Immature natural killer cell (primary cell): ENCODE measurements at regions not wholly inside any gene's neighbourhood (a gene's known extent, or its start where the extent isn't known, plus 50 kb on each side); places are given as distances from the start of the nearest gene placed in this dataset.
"Not testable (repeated sequence)": the region's sequence is repeated elsewhere in the genome, so short reads cannot be mapped to it uniquely, and the experiment has no call there.

Experiments used
- DNase-seq, 3 donors: peaks; one replicate each; pipeline ENCODE4 v3.0.0; 2022; ENCODE audit warnings: mixed read lengths in 1 of 3
- H3K27ac Mint-ChIP-seq, 6 donors: one replicate each; pipeline ENCODE4 v1.8.0; 2020; ENCODE audit warnings: mixed read lengths in 6 of 6, mild to moderate bottlenecking in 5 of 6, inconsistent platforms in 4 of 6, moderate library complexity in 3 of 6
- H3K27me3 Mint-ChIP-seq, 3 donors: one replicate each; pipeline ENCODE4 v1.8.0; 2020 to 2021; ENCODE audit warnings: low read depth in 3 of 3, mild to moderate bottlenecking in 3 of 3, mixed read lengths in 3 of 3, moderate library complexity in 3 of 3, inconsistent platforms in 1 of 3
- H3K36me3 Mint-ChIP-seq, 3 donors: one replicate each; pipeline ENCODE4 v1.8.0; 2020; ENCODE audit warnings: mixed read lengths in 3 of 3, inconsistent platforms in 2 of 3, mild to moderate bottlenecking in 2 of 3
- H3K4me1 Mint-ChIP-seq, 2 donors: one replicate each; pipeline ENCODE4 v1.8.0; 2020; ENCODE audit warnings: inconsistent platforms in 2 of 2, mild to moderate bottlenecking in 2 of 2, mixed read lengths in 2 of 2, moderate library complexity in 1 of 2
- H3K4me3 Mint-ChIP-seq, 5 donors: one replicate each; pipeline ENCODE4 v1.8.0; 2020; ENCODE audit warnings: mild to moderate bottlenecking in 5 of 5, mixed read lengths in 5 of 5, inconsistent platforms in 3 of 5, moderate library complexity in 3 of 5
- H3K9me3 Mint-ChIP-seq, 6 donors: one replicate each; pipeline ENCODE4 v1.8.0; 2020; ENCODE audit warnings: mild to moderate bottlenecking in 6 of 6, mixed read lengths in 6 of 6, inconsistent platforms in 4 of 6, moderate library complexity in 3 of 6

DNA sequence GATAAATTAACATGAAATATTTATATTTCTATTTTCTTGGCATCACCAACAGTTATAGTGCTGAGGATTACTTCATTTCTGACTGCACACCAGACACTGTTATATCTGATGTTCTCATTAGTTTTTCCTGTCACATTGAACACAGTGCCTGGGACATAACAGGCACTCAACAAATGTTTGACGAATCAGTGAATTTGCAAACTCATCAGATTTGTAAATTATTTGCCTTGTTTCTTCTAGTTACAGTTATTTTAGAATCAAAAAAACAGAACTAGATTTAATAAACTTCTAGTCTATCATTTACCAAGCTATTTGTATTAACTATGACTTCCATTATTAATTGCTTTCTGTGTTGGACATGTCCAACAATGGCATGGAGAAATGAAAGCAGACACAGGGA is 483.3 kb downstream of the KLHL13 start:
- no peaks in the 10 kb centered on the region for H3K36me3 Mint-ChIP-seq
- H3K27me3 Mint-ChIP-seq = peaks cover 0 to 4% (median 0%) of the 10 kb centered on the region in 3 donors
- peaks cover 0 to 2% (median 0%) of the 10 kb centered on the region in 6 donors for H3K9me3 Mint-ChIP-seq
- no peak for DNase-seq
- no peaks in the 10 kb centered on the region for H3K4me1 Mint-ChIP-seq
- no peak overlapping the region for H3K27ac Mint-ChIP-seq
- no peak overlapping the region for H3K4me3 Mint-ChIP-seq

DNA sequence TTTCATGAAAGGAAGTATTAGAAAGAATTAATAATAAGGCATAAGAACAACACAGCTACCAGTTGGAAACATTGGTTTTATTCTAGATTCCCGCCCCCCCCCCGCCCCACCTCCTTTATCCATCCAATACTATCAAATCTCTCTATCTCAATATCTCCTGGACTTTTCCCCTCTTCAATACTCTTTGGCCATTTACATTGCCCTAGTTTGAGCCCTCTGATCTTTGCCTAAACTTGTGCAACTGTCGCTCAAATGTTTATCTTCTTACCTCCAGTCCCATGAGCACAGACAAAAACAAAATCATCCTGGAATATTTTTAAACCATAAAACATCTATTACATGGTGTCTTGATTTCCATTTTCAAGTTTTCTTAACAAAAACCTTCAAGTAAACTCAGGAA is 488.2 kb downstream of the KLHL13 start:
- H3K9me3 Mint-ChIP-seq = no peaks in the 10 kb centered on the region
- H3K36me3 Mint-ChIP-seq = no peaks in the 10 kb centered on the region
- peaks cover 0 to 4% (median 1%) of the 10 kb centered on the region in 3 donors for H3K27me3 Mint-ChIP-seq
- DNase-seq = no peak
- no peaks in the 10 kb centered on the region for H3K4me1 Mint-ChIP-seq
- no peak overlapping the region for H3K4me3 Mint-ChIP-seq
- H3K27ac Mint-ChIP-seq = no peak overlapping the region

GRCh38 chrX:117610806-117611205 is 505.8 kb downstream of the KLHL13 start:
- no peak for DNase-seq
- no peak overlapping the region for H3K4me3 Mint-ChIP-seq
- H3K36me3 Mint-ChIP-seq = no peaks in the 10 kb centered on the region
- no peaks in the 10 kb centered on the region for H3K4me1 Mint-ChIP-seq
- peaks cover 0 to 5% (median 0%) of the 10 kb centered on the region in 3 donors for H3K27me3 Mint-ChIP-seq
- H3K9me3 Mint-ChIP-seq = peaks cover 0 to 10% (median 0%) of the 10 kb centered on the region in 6 donors
- H3K27ac Mint-ChIP-seq = no peak overlapping the region

DNA sequence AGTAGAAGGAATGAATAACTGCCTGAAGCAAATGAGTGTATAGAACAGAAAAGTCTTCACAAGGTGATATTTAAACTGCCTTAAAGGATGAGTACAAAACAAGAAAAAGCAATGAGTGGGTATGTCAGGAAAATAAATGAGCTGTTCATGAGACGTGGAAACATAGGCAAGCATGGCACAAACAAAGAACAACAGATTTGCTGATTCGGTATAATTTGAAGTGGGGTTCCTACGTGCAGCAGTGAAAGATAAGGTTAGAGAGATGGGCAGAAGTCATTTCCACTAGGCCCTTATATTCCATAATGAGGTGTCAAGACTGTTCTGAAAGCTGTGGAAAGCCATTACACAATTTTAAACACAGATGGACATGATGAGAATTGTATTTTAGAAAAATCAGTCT is 506.6 kb downstream of the KLHL13 start:
- H3K4me1 Mint-ChIP-seq = no peaks in the 10 kb centered on the region
- H3K4me3 Mint-ChIP-seq = no peak overlapping the region
- peaks cover 0 to 11% (median 0%) of the 10 kb centered on the region in 6 donors for H3K9me3 Mint-ChIP-seq
- H3K36me3 Mint-ChIP-seq = no peaks in the 10 kb centered on the region
- peaks cover 0 to 5% (median 0%) of the 10 kb centered on the region in 3 donors for H3K27me3 Mint-ChIP-seq
- H3K27ac Mint-ChIP-seq = no peak overlapping the region
- no peak for DNase-seq

DNA sequence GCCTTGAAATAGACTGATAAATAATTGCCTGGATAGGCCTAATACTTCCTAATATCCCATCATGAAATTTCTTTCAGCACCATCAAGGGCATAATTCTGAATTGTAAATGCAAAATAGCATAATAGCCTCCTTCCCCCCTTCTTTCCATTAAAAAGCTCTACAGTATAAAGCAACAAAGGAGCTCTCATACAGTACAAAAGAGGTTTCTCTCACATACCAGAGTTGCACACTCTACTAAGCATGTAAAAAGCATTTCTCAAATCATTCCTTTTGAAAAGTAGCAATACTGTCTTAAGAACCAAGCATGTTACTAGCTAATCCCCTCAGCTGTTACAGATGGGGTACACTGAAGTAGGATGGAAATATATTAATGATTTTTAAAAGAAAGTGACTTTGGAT is 509.0 kb downstream of the KLHL13 start:
- Mint-ChIP-seq H3K4me1 (no peaks in the 10 kb centered on the region), H3K27me3 (peaks cover 0 to 2% (median 0%) of the 10 kb centered on the region in 3 donors), H3K27ac (no peak overlapping the region), H3K36me3 (no peaks in the 10 kb centered on the region), H3K9me3 (peaks cover 0 to 24% (median 5%) of the 10 kb centered on the region in 6 donors), H3K4me3 (no peak overlapping the region)
- DNase-seq = no peak

GRCh38 chrX:117606101-117606500 is 510.5 kb downstream of the KLHL13 start:
- H3K36me3 Mint-ChIP-seq, H3K4me1 Mint-ChIP-seq, H3K4me3 Mint-ChIP-seq, DNase-seq, H3K27me3 Mint-ChIP-seq, H3K27ac Mint-ChIP-seq: not testable (repeated sequence)
- peaks cover 0 to 24% (median 7%) of the 10 kb centered on the region in 6 donors for H3K9me3 Mint-ChIP-seq

DNA sequence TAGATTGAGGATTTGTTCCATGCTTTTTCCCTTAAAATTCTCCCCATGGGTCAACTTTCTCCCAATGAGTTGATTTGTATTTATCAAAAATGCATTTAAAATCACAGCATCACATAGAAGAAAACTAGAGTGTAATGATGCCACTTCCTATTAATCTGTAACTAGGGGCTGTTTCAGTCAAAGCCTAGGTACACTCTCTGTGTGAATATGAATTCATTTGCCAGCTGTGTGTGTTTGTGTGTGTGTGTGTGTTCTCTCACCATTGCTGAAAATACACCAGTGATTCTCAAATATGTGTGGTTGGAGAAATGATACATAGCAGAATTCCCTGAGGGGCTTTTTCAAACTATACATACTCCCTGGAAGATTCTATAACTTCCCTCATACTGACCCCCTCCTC is 546.5 kb downstream of the KLHL13 start:
- no peak overlapping the region for H3K4me3 Mint-ChIP-seq
- no peaks in the 10 kb centered on the region for H3K4me1 Mint-ChIP-seq
- H3K27me3 Mint-ChIP-seq = peaks cover 0 to 6% (median 0%) of the 10 kb centered on the region in 3 donors
- no peak for DNase-seq
- H3K9me3 Mint-ChIP-seq = peaks cover 4 to 23% (median 9%) of the 10 kb centered on the region in 6 donors
- H3K27ac Mint-ChIP-seq = no peak overlapping the region
- no peaks in the 10 kb centered on the region for H3K36me3 Mint-ChIP-seq

GRCh38 chrX:117568238-117568637 is 548.4 kb downstream of the KLHL13 start:
- Mint-ChIP-seq H3K27ac (no peak overlapping the region), H3K9me3 (peaks cover 11 to 32% (median 18%) of the 10 kb centered on the region in 6 donors), H3K27me3 (peaks cover 0 to 6% (median 0%) of the 10 kb centered on the region in 3 donors), H3K36me3 (no peaks in the 10 kb centered on the region), H3K4me1 (no peaks in the 10 kb centered on the region), H3K4me3 (no peak overlapping the region)
- no peak for DNase-seq

DNA sequence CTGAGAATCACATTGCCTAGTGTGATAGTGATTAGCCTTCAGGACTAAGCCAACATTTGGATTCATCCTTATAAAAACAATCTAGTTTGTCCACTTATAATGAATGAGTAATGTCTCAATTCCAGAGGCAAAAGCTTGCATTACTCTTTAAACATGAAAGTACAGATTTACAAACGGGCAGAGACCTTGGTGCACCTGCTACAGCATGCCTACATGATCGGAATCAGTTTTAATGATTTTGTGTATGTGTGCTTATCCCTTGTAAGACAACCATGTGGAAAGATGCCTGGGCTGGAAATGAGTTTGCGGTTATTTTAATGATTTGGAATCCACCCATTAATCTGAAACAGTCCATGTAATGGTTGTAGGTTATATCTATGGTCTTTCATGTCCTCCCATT is 572.7 kb downstream of the KLHL13 start:
- peaks cover 0 to 2% (median 0%) of the 10 kb centered on the region in 3 donors for H3K27me3 Mint-ChIP-seq
- H3K4me3 Mint-ChIP-seq = no peak overlapping the region
- no peak overlapping the region for H3K27ac Mint-ChIP-seq
- H3K36me3 Mint-ChIP-seq = no peaks in the 10 kb centered on the region
- no peak for DNase-seq
- peaks cover 0 to 6% (median 0%) of the 10 kb centered on the region in 6 donors for H3K9me3 Mint-ChIP-seq
- H3K4me1 Mint-ChIP-seq = no peaks in the 10 kb centered on the region

GRCh38 chrX:117539090-117539418 is 577.6 kb downstream of the KLHL13 start:
- Mint-ChIP-seq H3K27ac (no peak overlapping the region), H3K27me3 (peaks cover 0 to 2% (median 2%) of the 10 kb centered on the region in 3 donors), H3K9me3 (peaks cover 0 to 1% (median 0%) of the 10 kb centered on the region in 6 donors), H3K4me3 (no peak overlapping the region), H3K4me1 (no peaks in the 10 kb centered on the region), H3K36me3 (no peaks in the 10 kb centered on the region)
- no peak for DNase-seq

DNA sequence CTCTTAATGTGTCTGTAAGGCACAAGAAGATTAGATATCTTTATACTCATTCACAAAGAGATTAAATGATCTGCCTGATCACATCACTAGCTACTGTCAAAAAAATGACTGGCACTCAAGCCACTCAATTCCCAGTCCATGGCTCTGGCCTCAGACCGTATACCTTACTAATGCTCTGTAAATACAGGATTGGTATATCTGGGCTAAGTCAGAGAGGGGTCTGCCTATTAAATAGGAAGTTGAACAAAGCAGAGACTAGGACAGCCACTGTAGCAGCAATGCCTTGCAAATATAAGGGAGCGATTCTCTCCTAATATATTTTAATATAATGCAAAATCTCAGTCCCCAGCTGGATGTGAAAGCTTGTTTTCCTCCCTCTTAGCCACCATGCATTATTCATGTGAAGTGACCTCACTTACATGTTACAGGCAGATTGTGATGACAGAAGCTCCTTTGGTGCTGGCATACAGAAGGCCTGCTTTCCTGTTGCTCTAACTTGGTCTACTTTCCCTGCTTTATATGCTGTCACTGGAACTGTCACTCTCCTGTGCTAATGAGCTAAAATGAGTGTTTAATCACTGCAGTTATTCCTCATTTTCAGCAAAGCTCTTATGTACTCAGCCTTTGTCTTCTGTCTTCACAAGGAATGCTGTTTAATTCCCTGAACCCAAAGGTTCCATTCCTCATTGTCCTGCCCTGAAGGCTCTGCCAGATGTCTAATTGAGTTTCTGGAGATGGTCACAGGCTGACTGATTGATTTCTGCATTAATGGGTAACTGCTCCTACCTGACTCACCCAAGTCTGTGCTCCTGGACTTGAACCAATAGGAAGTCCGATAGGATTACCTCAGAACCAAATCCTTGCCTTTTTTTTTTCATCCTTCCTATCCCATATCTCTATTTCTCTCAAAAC is 578.2 kb downstream of the KLHL13 start:
- Mint-ChIP-seq H3K36me3 (no peaks in the 10 kb centered on the region), H3K4me3 (no peak overlapping the region), H3K4me1 (no peaks in the 10 kb centered on the region), H3K27me3 (peaks cover 0 to 2% (median 2%) of the 10 kb centered on the region in 3 donors), H3K9me3 (peaks cover 0 to 1% (median 0%) of the 10 kb centered on the region in 6 donors), H3K27ac (no peak overlapping the region)
- DNase-seq = no peak

DNA sequence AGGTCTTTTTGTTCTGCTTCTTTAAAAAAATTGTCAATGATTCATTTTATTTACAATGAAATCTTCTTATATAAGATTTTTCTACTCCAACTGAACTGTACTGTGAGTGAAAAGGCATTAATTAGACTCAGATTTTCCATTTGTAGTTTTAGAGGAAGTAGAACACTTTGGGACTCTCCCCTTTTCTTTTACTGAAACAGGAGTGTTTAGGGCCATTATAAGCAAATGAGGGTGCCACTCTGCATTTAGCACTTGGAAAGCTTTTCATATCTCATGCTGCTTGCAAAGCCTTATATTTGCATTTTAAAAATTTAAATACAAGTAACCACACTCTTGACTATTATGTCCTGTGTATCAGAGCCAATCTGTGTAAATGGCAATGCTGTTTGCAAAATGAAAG is 584.3 kb downstream of the KLHL13 start:
- Mint-ChIP-seq H3K4me1 (no peaks in the 10 kb centered on the region), H3K9me3 (peaks cover 0 to 4% (median 0%) of the 10 kb centered on the region in 6 donors), H3K27me3 (peaks cover 0 to 3% (median 0%) of the 10 kb centered on the region in 3 donors), H3K4me3 (no peak overlapping the region), H3K27ac (no peak overlapping the region), H3K36me3 (no peaks in the 10 kb centered on the region)
- DNase-seq = no peak

DNA sequence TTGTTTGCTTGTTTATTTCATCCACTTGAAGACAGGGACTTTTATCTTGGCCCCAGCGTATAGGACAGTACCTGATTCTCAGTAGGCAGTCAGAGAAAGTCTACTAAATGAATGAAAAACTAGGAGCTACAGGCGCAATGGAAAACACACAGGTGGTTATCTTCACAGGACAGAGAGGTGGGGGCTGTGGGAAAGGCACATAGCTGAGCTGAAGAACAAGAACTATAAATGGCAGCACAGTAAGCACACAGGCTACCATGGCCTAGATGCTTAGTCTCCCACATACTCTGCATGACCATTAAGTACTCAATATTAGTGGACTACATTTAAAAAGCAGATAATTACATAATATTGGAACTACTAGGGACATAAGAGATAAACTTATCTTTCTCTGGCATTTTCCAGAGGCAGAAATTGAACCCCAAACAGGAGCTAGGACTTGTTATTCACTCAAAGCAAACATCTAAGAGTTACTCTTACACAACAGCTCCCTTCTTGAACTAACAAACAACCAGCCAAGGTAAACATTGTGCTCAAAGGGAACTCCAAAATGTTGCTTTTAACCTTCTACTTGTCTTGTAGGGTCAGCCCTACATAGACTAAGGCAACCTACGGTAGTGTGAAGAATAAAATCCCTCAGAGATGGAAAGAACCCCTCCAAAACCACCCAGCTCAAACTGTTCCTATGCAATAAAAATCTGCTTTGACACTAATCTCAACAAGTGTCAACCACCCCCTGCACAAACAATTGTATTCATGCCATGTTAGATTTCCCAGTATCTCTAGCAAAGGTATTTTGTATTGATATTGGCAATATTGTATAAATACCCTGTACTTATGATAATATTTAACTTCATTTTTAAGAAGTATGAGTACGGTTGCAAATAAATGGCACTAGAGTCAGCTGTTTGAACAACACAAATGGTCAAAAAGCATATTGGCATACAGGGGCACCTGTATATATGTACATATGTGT is 593.6 kb downstream of the KLHL13 start:
- Mint-ChIP-seq H3K4me3 (no peak overlapping the region), H3K9me3 (peaks cover 0 to 1% (median 0%) of the 10 kb centered on the region in 6 donors), H3K27me3 (peaks cover 0 to 3% (median 1%) of the 10 kb centered on the region in 3 donors), H3K27ac (no peak overlapping the region), H3K36me3 (no peaks in the 10 kb centered on the region), H3K4me1 (no peaks in the 10 kb centered on the region)
- DNase-seq = no peak

- peaks cover 0 to 6% (median 0%) of the 10 kb centered on the region in 6 donors for H3K9me3 Mint-ChIP-seq
Measured at GRCh38 chrX:117517994-117518393, 598.6 kb downstream of the KLHL13 start.

More at GRCh38 chrX:117517994-117518393, 598.6 kb downstream of the KLHL13 start:
- Mint-ChIP-seq H3K4me3 (no peak overlapping the region), H3K4me1 (no peaks in the 10 kb centered on the region), H3K36me3 (no peaks in the 10 kb centered on the region), H3K27ac (no peak overlapping the region), H3K27me3 (peaks cover 0 to 3% (median 3%) of the 10 kb centered on the region in 3 donors)
- no peak for DNase-seq
